Hepatocyte (in vitro differentiated cells): ENCODE measurements at regions not wholly inside any gene's neighbourhood (a gene's known extent, or its start where the extent isn't known, plus 50 kb on each side); places are given as distances from the start of the nearest gene placed in this dataset.

Experiments used
- DNase-seq: peaks from one replicate; pipeline ENCODE4 v3.0.0-alpha.2; 2016; ENCODE audit warnings: low spot score
- H2AFZ ChIP-seq: fragments of 200-600 bp; sonication (generic); 2 replicates; pipeline ENCODE4 v1.6.0; 2016; ENCODE audit warnings: antibody characterized with exemption, mild to moderate bottlenecking
- H3K27ac ChIP-seq: fragments of 200-600 bp; sonication (generic); 2 replicates; pipeline ENCODE4 v1.5.1; 2016; ENCODE audit warnings: mild to moderate bottlenecking
- H3K27me3 ChIP-seq: fragments of 200-600 bp; sonication (generic); 2 replicates; pipeline ENCODE4 v1.6.1; 2016
- H3K36me3 ChIP-seq: fragments of 200-600 bp; sonication (generic); replicated peaks from 2 replicates; pipeline ENCODE4 v1.5.1; 2016; ENCODE audit warnings: low read depth; ENCODE audit not compliant: insufficient read depth
- H3K4me1 ChIP-seq: fragments of 200-600 bp; sonication (generic); 2 replicates; pipeline ENCODE4 v1.5.1; 2016; ENCODE audit warnings: mild to moderate bottlenecking, moderate library complexity; ENCODE audit not compliant: insufficient read depth
- H3K4me2 ChIP-seq: fragments of 200-600 bp; sonication (generic); 2 replicates; pipeline ENCODE4 v1.6.0; 2016
- H3K4me3 ChIP-seq: fragments of 200-600 bp; sonication (generic); 2 replicates; pipeline ENCODE4 v1.5.1; 2016; ENCODE audit warnings: mild to moderate bottlenecking
- H3K79me2 ChIP-seq: fragments of 200-600 bp; sonication (generic); 2 replicates; pipeline ENCODE4 v1.6.0; 2017; ENCODE audit warnings: mild to moderate bottlenecking
- H3K9me2 ChIP-seq: fragments of 200-600 bp; sonication (generic); replicated peaks from 2 replicates; pipeline ENCODE4 v1.6.0; 2017; ENCODE audit warnings: mild to moderate bottlenecking; ENCODE audit not compliant: insufficient read depth
- H3K9me3 ChIP-seq: fragments of 200-600 bp; sonication (generic); 2 replicates; pipeline ENCODE4 v1.5.1; 2016; ENCODE audit warnings: low read depth, mild to moderate bottlenecking
- H4K20me1 ChIP-seq: fragments of 200-600 bp; sonication (generic); 2 replicates; pipeline ENCODE4 v1.6.0; 2016; ENCODE audit warnings: mild to moderate bottlenecking; ENCODE audit not compliant: insufficient read depth, poor library complexity, severe bottlenecking
- EZH2 ChIP-seq: fragments of 200-600 bp; sonication (generic); IDR thresholded peaks from 2 replicates; pipeline ENCODE4 v1.6.1; 2016; ENCODE audit warnings: antibody characterized with exemption, mild to moderate bottlenecking, borderline replicate concordance
- EZH2phosphoT487 ChIP-seq: fragments of 200-600 bp; sonication (generic); IDR thresholded peaks from one replicate; pipeline ENCODE4 v1.6.1; 2018; ENCODE audit warnings: antibody characterized with exemption, mild to moderate bottlenecking, low read depth, moderate library complexity; ENCODE audit not compliant: unreplicated experiment, severe bottlenecking
- WGBS: methylation state at CpG from one replicate; pipeline ENCODE4 v1.1.6; 2016; ENCODE audit warnings: low lambda C conversion rate; ENCODE audit errors: missing lambda C conversion rate; 5-methylcytosine and 5-hydroxymethylcytosine counted together
- TF ChIP-seq, protein P1 (sequence below): fragments of 200-600 bp; sonication (generic); IDR thresholded peaks from 2 replicates; pipeline ENCODE4 v1.5.1; 2016; ENCODE audit warnings: antibody characterized with exemption, mild to moderate bottlenecking; ENCODE audit not compliant: poor library complexity

DNA sequence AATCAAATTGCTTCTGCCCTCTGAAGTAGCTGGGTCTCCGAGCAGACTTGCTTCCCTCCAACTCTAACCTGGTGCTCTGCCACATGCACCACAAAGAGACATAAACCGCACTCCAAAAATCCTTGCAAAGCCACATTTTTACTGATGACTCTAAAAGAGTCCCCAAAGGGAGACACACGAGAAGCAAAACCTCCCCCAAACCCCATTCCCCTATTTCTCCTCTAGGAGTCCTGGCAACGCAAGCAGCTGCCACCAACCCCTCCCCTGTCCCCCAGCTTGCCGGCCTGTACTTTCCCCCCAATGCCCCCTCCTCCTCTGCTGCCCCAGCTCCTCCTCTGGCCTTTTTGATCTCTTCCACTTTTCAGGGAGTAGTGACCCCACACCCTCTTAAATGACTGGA lies 180.1 kb upstream of the ARID1B start:
- no peak overlapping the region for H3K4me2 ChIP-seq
- H3K27ac ChIP-seq = no peak overlapping the region
- no peaks in the 10 kb centered on the region for H4K20me1 ChIP-seq
- H3K79me2 ChIP-seq = no peaks in the 10 kb centered on the region
- no peaks in the 10 kb centered on the region for H3K27me3 ChIP-seq
- TF ChIP-seq EZH2 (no peak), EZH2phosphoT487 (no peak)
- TF ChIP-seq, protein P1, sequence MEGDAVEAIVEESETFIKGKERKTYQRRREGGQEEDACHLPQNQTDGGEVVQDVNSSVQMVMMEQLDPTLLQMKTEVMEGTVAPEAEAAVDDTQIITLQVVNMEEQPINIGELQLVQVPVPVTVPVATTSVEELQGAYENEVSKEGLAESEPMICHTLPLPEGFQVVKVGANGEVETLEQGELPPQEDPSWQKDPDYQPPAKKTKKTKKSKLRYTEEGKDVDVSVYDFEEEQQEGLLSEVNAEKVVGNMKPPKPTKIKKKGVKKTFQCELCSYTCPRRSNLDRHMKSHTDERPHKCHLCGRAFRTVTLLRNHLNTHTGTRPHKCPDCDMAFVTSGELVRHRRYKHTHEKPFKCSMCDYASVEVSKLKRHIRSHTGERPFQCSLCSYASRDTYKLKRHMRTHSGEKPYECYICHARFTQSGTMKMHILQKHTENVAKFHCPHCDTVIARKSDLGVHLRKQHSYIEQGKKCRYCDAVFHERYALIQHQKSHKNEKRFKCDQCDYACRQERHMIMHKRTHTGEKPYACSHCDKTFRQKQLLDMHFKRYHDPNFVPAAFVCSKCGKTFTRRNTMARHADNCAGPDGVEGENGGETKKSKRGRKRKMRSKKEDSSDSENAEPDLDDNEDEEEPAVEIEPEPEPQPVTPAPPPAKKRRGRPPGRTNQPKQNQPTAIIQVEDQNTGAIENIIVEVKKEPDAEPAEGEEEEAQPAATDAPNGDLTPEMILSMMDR = no peak
- H3K4me3 ChIP-seq = no peak overlapping the region
- no peaks in the 10 kb centered on the region for H3K36me3 ChIP-seq
- no peak for DNase-seq
- H2AFZ ChIP-seq = no peak overlapping the region
- peaks cover 15% of the 10 kb centered on the region for H3K4me1 ChIP-seq
- WGBS = 85% methylated on average over 4 of the region's 5 CpGs
- no peaks in the 10 kb centered on the region for H3K9me3 ChIP-seq
- H3K9me2 ChIP-seq = no peaks in the 10 kb centered on the region

DNA sequence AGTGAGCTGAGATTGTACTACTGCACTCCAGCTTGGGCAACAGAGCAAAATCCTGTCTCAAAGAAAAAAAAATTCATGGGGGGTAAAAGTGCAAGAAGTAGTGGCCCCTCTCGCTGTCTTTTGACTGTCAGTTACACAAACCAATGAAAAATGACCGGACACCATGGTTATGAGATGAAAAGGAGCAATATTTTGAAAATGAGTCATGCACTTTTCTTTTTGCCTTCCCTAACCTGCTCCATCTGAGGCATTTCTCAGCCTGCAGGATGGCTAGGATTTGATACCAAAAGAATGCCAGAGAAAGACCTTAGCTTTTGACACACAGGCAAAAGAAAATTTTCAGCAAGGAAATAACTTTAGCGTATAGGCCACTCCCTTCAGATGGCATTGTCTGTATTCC lies 181.7 kb upstream of the ARID1B start:
- WGBS = 78% methylated on average over 3 of the region's 3 CpGs
- H3K4me1 ChIP-seq = peaks cover 15% of the 10 kb centered on the region
- no peak overlapping the region for H3K4me2 ChIP-seq
- no peaks in the 10 kb centered on the region for H3K79me2 ChIP-seq
- TF ChIP-seq EZH2 = no peak
- no peak for TF ChIP-seq EZH2phosphoT487
- TF ChIP-seq, protein P1 = no peak
- no peak overlapping the region for H3K4me3 ChIP-seq
- no peaks in the 10 kb centered on the region for H4K20me1 ChIP-seq
- no peak for DNase-seq
- H3K9me2 ChIP-seq = no peaks in the 10 kb centered on the region
- H2AFZ ChIP-seq = no peak overlapping the region
- H3K36me3 ChIP-seq = no peaks in the 10 kb centered on the region
- no peaks in the 10 kb centered on the region for H3K9me3 ChIP-seq
- no peak overlapping the region for H3K27ac ChIP-seq
- no peaks in the 10 kb centered on the region for H3K27me3 ChIP-seq

DNA sequence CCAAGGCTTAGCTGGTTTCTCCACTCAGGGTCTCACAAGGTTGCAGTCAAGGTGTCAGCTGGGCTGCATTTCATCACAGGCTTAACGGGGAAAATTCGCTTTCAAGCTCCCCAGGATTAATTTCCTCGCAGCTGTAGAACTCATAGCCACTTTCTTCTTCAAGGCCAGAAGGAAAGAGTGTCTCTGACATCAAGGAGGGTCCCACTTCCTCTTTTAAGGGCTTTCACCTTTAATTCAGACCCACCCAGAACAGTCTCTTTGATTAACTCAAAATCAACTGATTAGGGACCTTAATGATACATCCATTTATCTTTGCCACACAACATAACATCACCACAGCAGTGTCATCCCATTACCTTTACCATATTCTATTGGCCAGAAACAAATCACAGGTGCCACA lies 183.3 kb upstream of the ARID1B start:
- 91% methylated on average over 3 of the region's 3 CpGs for WGBS
- DNase-seq = no peak
- H3K9me3 ChIP-seq = no peaks in the 10 kb centered on the region
- no peaks in the 10 kb centered on the region for H3K9me2 ChIP-seq
- H3K4me1 ChIP-seq = peaks cover 7% of the 10 kb centered on the region
- H3K36me3 ChIP-seq = no peaks in the 10 kb centered on the region
- H2AFZ ChIP-seq = no peak overlapping the region
- no peak overlapping the region for H3K4me2 ChIP-seq
- TF ChIP-seq EZH2phosphoT487 = no peak
- no peak for TF ChIP-seq EZH2
- TF ChIP-seq, protein P1 = no peak
- no peaks in the 10 kb centered on the region for H3K79me2 ChIP-seq
- H3K27ac ChIP-seq = no peak overlapping the region
- H3K27me3 ChIP-seq = no peaks in the 10 kb centered on the region
- no peaks in the 10 kb centered on the region for H4K20me1 ChIP-seq
- no peak overlapping the region for H3K4me3 ChIP-seq

DNA sequence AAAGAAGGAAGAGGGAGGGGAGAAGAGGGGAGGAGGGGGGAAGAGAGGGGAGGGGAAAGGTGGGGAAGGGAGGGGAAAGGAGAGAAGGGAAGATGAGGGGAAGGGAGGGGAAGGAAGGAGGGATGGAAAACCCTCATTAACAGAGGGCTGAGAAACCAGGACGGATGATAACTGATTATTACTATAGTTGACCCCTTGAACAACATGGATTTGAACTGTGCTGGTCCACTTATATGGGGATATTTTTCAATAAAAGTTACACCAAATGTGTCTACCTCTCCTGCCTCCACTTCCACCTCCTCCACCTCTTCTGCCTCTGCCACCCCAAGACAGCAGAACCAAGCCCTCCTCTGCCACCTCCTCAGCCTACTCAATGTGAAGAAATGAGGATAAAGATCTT lies 184.1 kb upstream of the ARID1B start:
- Histone ChIP-seq H3K4me1 (peaks cover 3% of the 10 kb centered on the region), H3K27ac (no peak overlapping the region), H3K36me3 (no peaks in the 10 kb centered on the region), H2AFZ (no peak overlapping the region), H3K9me2 (no peaks in the 10 kb centered on the region), H3K4me2 (no peak overlapping the region), H3K4me3 (no peak overlapping the region), H3K27me3 (no peaks in the 10 kb centered on the region), H4K20me1 (no peaks in the 10 kb centered on the region), H3K9me3 (no peaks in the 10 kb centered on the region), H3K79me2 (no peaks in the 10 kb centered on the region)
- 83% methylated on average over 1 of the region's 1 CpG for WGBS
- DNase-seq = no peak
- TF ChIP-seq, protein P1 = no peak
- no peak for TF ChIP-seq EZH2
- TF ChIP-seq EZH2phosphoT487 = no peak
